A673 (cell line): ENCODE measurements at regions not wholly inside any gene's neighbourhood (a gene's known extent, or its start where the extent isn't known, plus 50 kb on each side); places are given as distances from the start of the nearest gene placed in this dataset.

Experiments used
- BruUV-seq: library from RNA; stranded (reverse); fragments of 400-500 nt; replicated peaks from 2 replicates; lab custom pipeline; 2021; lab: Mats Ljungman, UMichigan
- CTCF ChIA-PET: fragments of 300-600 bp; sonication (Branson Sonifier 250); formaldehyde crosslinking; loops from one replicate; lab custom pipeline; 2022; ENCODE audit warnings: antibody characterized with exemption; lab: Charles Lee
- POLR2A ChIA-PET: fragments of 300-600 bp; sonication (Branson Sonifier 250); formaldehyde crosslinking; loops from one replicate; lab custom pipeline; 2022; ENCODE audit warnings: antibody characterized with exemption; ENCODE audit not compliant: low non-redundant PET; lab: Charles Lee
- DNase-seq: peaks from one replicate; pipeline ENCODE4 v3.0.0-alpha.2; 2015; ENCODE audit warnings: low spot score
- H3K27ac ChIP-seq: fragments of 200-600 bp; sonication (generic); 2 replicates; pipeline ENCODE4 v1.5.1; 2016; ENCODE audit warnings: mixed run types, low read depth, mild to moderate bottlenecking, mixed read lengths, antibody characterized with exemption, low read length; ENCODE audit not compliant: poor library complexity, severe bottlenecking
- H3K27me3 ChIP-seq: fragments of 200-600 bp; sonication (generic); replicated peaks from 2 replicates; pipeline ENCODE4 v1.6.1; 2017; ENCODE audit warnings: mixed run types, low read depth, mild to moderate bottlenecking, mixed read lengths, antibody characterized with exemption, low read length; ENCODE audit not compliant: insufficient read depth, poor library complexity
- H3K36me3 ChIP-seq: fragments of 200-600 bp; sonication (generic); 2 replicates; pipeline ENCODE4 v1.6.1; 2016; ENCODE audit warnings: mixed run types, mild to moderate bottlenecking, mixed read lengths, antibody characterized with exemption, low read length; ENCODE audit not compliant: insufficient read depth, poor library complexity, severe bottlenecking
- H3K4me1 ChIP-seq: fragments of 200-600 bp; sonication (generic); 2 replicates; pipeline ENCODE4 v1.6.1; 2017; ENCODE audit warnings: mixed run types, mild to moderate bottlenecking, mixed read lengths, antibody characterized with exemption, low read length; ENCODE audit not compliant: insufficient read depth, poor library complexity, severe bottlenecking
- H3K4me3 ChIP-seq: fragments of 200-600 bp; sonication (generic); 2 replicates; pipeline ENCODE4 v1.5.1; 2016; ENCODE audit warnings: low read depth, mixed run types, mild to moderate bottlenecking, mixed read lengths, low read length; ENCODE audit not compliant: poor library complexity, severe bottlenecking
- H3K9me3 ChIP-seq: fragments of 200-600 bp; sonication (generic); 2 replicates; pipeline ENCODE4 v1.6.1; 2016; ENCODE audit warnings: mixed run types, low read depth, mild to moderate bottlenecking, mixed read lengths, antibody characterized with exemption, low read length; ENCODE audit not compliant: poor library complexity, severe bottlenecking
- EZH2 ChIP-seq: fragments of 200-600 bp; sonication (generic); IDR thresholded peaks from 2 replicates; pipeline ENCODE4 v1.6.1; 2017; ENCODE audit warnings: borderline replicate concordance, low read depth, mild to moderate bottlenecking, mixed read lengths, antibody characterized with exemption, low read length; ENCODE audit not compliant: poor library complexity, severe bottlenecking
- intact Hi-C: fragments of 100-400 bp; cut with micrococcal nuclease; formaldehyde crosslinking; loops from one replicate; pipeline ENCODE4 v1.10.0; 2022; ENCODE audit not compliant: unreplicated experiment
- TF ChIP-seq, protein P1 (sequence below): fragments of 300-800, 200-600 bp; sonication (generic); conservative IDR thresholded peaks from 2 replicates; pipeline ENCODE4 v1.5.1; 2017; ENCODE audit warnings: low read depth, mild to moderate bottlenecking, antibody characterized with exemption, low read length, moderate library complexity, mixed read lengths

DNA sequence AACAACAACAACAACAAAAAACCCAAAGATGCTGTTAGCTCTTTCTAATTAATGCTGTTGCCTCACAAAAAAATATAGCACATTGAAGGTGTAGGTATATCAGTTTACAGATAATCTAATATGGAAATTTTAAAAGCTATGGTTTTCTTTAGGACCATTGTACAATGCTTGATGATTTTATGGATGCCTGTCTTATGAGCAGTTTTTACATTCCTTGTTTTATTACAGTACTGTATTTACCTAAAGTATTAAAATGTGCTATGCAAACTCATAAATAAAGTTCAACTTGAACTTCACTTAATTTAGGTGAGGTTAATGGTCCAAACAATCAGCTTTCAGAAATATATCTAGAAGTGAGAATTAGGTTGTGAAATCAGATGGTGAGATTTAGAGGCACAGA, 212.2 kb upstream of the GOLIM4 start:
- Histone ChIP-seq H3K27ac (no peak overlapping the region), H3K36me3 (no peaks in the 10 kb centered on the region), H3K9me3 (peaks cover 4% of the 10 kb centered on the region), H3K4me3 (no peak overlapping the region), H3K4me1 (no peaks in the 10 kb centered on the region), H3K27me3 (no peaks in the 10 kb centered on the region)
- no peak for DNase-seq
- CTCF ChIA-PET, result no interaction called here
- intact Hi-C loops, result no loop called here
- TF ChIP-seq EZH2, result no peak
- TF ChIP-seq, protein P1, sequence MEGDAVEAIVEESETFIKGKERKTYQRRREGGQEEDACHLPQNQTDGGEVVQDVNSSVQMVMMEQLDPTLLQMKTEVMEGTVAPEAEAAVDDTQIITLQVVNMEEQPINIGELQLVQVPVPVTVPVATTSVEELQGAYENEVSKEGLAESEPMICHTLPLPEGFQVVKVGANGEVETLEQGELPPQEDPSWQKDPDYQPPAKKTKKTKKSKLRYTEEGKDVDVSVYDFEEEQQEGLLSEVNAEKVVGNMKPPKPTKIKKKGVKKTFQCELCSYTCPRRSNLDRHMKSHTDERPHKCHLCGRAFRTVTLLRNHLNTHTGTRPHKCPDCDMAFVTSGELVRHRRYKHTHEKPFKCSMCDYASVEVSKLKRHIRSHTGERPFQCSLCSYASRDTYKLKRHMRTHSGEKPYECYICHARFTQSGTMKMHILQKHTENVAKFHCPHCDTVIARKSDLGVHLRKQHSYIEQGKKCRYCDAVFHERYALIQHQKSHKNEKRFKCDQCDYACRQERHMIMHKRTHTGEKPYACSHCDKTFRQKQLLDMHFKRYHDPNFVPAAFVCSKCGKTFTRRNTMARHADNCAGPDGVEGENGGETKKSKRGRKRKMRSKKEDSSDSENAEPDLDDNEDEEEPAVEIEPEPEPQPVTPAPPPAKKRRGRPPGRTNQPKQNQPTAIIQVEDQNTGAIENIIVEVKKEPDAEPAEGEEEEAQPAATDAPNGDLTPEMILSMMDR, result no peak
- BruUV-seq, result no TSS peak
- POLR2A ChIA-PET, result no interaction called here

DNA sequence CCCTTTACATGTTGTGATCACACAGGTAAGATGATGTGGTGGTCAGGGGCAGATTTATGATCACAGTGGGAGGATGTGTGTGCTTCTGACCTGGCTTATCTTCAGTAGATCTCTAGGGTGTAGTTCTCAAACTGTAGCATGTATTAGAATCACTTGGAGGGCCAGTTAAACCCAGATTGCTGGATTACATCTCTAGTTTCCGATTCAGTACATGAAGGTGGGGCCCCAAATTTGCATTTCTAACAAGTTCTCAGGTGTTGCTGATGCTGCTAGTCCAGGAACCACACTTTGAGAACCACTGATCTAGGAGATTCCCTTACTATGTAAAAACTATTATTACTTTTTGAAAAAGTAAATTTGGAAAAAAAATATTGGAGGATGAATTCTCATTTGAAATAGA, 199.3 kb upstream of the GOLIM4 start:
- no peaks in the 10 kb centered on the region for H3K36me3 ChIP-seq
- intact Hi-C loops, result no loop called here
- no peak overlapping the region for H3K4me3 ChIP-seq
- H3K9me3 ChIP-seq, result no peaks in the 10 kb centered on the region
- H3K27ac ChIP-seq, result no peak overlapping the region
- ChIA-PET CTCF (no interaction called here), POLR2A (no interaction called here)
- peaks cover 21% of the 10 kb centered on the region for H3K27me3 ChIP-seq
- no peaks in the 10 kb centered on the region for H3K4me1 ChIP-seq
- TF ChIP-seq, protein P1, result no peak
- TF ChIP-seq EZH2, result no peak
- DNase-seq, result no peak
- no TSS peak for BruUV-seq

DNA sequence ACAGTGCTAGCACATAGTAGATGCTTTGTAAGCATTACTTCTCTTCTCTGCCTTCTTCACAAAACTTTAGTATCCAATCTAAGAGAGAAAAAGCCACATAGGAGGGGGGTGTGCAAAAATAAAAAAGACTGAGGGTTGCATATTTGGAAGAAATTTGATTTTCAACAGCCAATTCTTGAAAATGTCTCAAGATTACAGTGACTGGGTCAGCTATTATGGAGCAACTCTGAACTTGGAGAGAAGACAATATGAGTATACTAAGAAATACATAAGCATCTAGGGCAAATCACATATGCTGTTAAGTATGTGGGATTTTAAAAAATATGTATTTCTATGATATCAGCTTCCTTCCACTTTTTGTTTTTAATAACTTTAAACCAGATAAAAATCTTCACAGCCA, 196.6 kb upstream of the GOLIM4 start:
- ChIA-PET POLR2A (no interaction called here), CTCF (no interaction called here)
- no peak for DNase-seq
- Histone ChIP-seq H3K36me3 (no peaks in the 10 kb centered on the region), H3K4me1 (no peaks in the 10 kb centered on the region), H3K9me3 (no peaks in the 10 kb centered on the region), H3K27me3 (peaks cover 41% of the 10 kb centered on the region), H3K27ac (no peak overlapping the region), H3K4me3 (no peak overlapping the region)
- no peak for TF ChIP-seq EZH2
- TF ChIP-seq, protein P1, result no peak
- no TSS peak for BruUV-seq
- intact Hi-C loops, result no loop called here
